HepG2 (cell line): ENCODE measurements at regions not wholly inside any gene's neighbourhood (a gene's known extent, or its start where the extent isn't known, plus 50 kb on each side); places are given as distances from the start of the nearest gene placed in this dataset.

Experiments used
- ATAC-seq: fragments of 200-7000 bp; cut with Tn5 transposase; 3 replicates; pipeline ENCODE4 v1.9.1; 2020; ENCODE audit warnings: mild to moderate bottlenecking, moderate library complexity
- BruUV-seq: library from RNA; stranded (reverse); fragments of 400-500 nt; replicated peaks from 2 replicates; lab custom pipeline; 2021; lab: Mats Ljungman, UMichigan
- CTCF ChIA-PET: fragments of 300-600 bp; formaldehyde crosslinking; extraction: SDS; loops from one replicate; lab custom pipeline; 2021; ENCODE audit warnings: low total read pairs, inconsistent platforms, low intra/inter-chr PET ratio; lab: Yijun Ruan, JAX
- POLR2A ChIA-PET: fragments of 350-600 bp; sonication (Branson Sonifier 250); formaldehyde crosslinking; loops from one replicate; lab custom pipeline; 2020; ENCODE audit warnings: antibody characterized with exemption, inconsistent platforms; lab: Yijun Ruan, JAX
- DNase-seq: peaks from one replicate; pipeline ENCODE4 v3.0.0-alpha.2; 2015; ENCODE audit warnings: low spot score
- FAIRE-seq: peaks from 3 replicates; lab custom pipeline; 2011; peaks lifted over from hg19 to GRCh38; lab: Jason Lieb, UNC
- H2AFZ ChIP-seq: one replicate; pipeline ENCODE4 v1.6.1; 2011; ENCODE audit warnings: low read length, inconsistent platforms
- H3K27ac ChIP-seq: fragments of 300-600 bp; 3 replicates; pipeline ENCODE4 v1.8.0; 2011; ENCODE audit warnings: mixed run types, mild to moderate bottlenecking, mixed read lengths, low read length, inconsistent platforms; ENCODE audit not compliant: insufficient read depth; ENCODE audit errors: extremely low read length
- H3K27me3 ChIP-seq, 2 experiments: fragments of 200-600 bp in 1 of 2; 2 replicates in 1 of 2; 3 replicates in 1 of 2; pipeline versions ENCODE4 v1.6.0 to v1.8.0; 2011; ENCODE audit warnings: low read length in 2 of 2, mild to moderate bottlenecking in 2 of 2, moderate library complexity in 2 of 2, inconsistent platforms in 1 of 2; ENCODE audit not compliant: insufficient read depth in 2 of 2, control insufficient read depth in 1 of 2
- H3K36me3 ChIP-seq, 2 experiments: fragments of 200-600 bp in 1 of 2; replicated peaks in 1 of 2; 2 replicates in 1 of 2; 3 replicates in 1 of 2; pipeline versions ENCODE4 v1.5.1 to v1.8.0; 2011; ENCODE audit warnings: low read length in 2 of 2, inconsistent platforms in 1 of 2; ENCODE audit not compliant: insufficient read depth in 2 of 2, control insufficient read depth in 1 of 2
- H3K4me1 ChIP-seq: 2 replicates; pipeline ENCODE4 v1.5.1; 2012; ENCODE audit warnings: low read length, inconsistent platforms; ENCODE audit not compliant: insufficient read depth
- H3K4me2 ChIP-seq: 2 replicates; pipeline ENCODE4 v1.6.0; 2011; ENCODE audit warnings: low read depth, low read length, inconsistent platforms
- H3K4me3 ChIP-seq, 3 experiments: fragments of 200-600 bp in 1 of 3; sonication (generic), shearing (Covaris generic) in 1 of 3; replicated peaks in 1 of 3; 2 replicates each; pipeline ENCODE4 v1.5.1; 2011 to 2016; ENCODE audit warnings: low read length in 3 of 3, inconsistent platforms in 2 of 3, low read depth in 2 of 3, mild to moderate bottlenecking in 2 of 3, control low read depth in 1 of 3, mixed read lengths in 1 of 3; ENCODE audit not compliant: insufficient read depth in 1 of 3
- H3K79me2 ChIP-seq: one replicate; pipeline ENCODE4 v1.6.1; 2011; ENCODE audit warnings: low read length, inconsistent platforms; ENCODE audit not compliant: insufficient read depth
- H3K9ac ChIP-seq: 2 replicates; pipeline ENCODE4 v1.6.0; 2011; ENCODE audit warnings: mild to moderate bottlenecking, low read depth, low read length, inconsistent platforms; ENCODE audit not compliant: insufficient read depth
- H3K9me3 ChIP-seq: 2 replicates; pipeline ENCODE4 v1.5.1; 2012; ENCODE audit warnings: mild to moderate bottlenecking, low read length
- H4K20me1 ChIP-seq: 2 replicates; pipeline ENCODE4 v1.6.0; 2011; ENCODE audit warnings: inconsistent platforms, mild to moderate bottlenecking, low read length, moderate library complexity; ENCODE audit not compliant: insufficient read depth
- CEBPG ChIP-seq: IDR thresholded peaks from 2 replicates; pipeline ENCODE4 v1.6.1; 2016
- ELF4 ChIP-seq: sonication (generic); formaldehyde crosslinking; IDR thresholded peaks from 2 replicates; pipeline ENCODE4 v1.5.0; 2020; ENCODE audit warnings: missing genetic modification reagents, mild to moderate bottlenecking, moderate library complexity, borderline replicate concordance
- JUNB ChIP-seq: sonication (generic); formaldehyde crosslinking; IDR thresholded peaks from 2 replicates; pipeline ENCODE4 v1.8.0; 2022; ENCODE audit warnings: missing genetic modification reagents, mild to moderate bottlenecking, borderline replicate concordance
- MIER2 ChIP-seq: IDR thresholded peaks from 2 replicates; pipeline ENCODE4 v1.6.1; 2016; ENCODE audit warnings: missing biosample characterization, missing genetic modification reagents
- MLLT10 ChIP-seq: sonication (generic); formaldehyde crosslinking; IDR thresholded peaks from 2 replicates; pipeline ENCODE4 v1.4.0; 2020; ENCODE audit warnings: missing genetic modification reagents
- MTA1 ChIP-seq: sonication (generic); formaldehyde crosslinking; IDR thresholded peaks from 2 replicates; pipeline ENCODE4 v1.4.0; 2020; ENCODE audit warnings: missing genetic modification reagents, mild to moderate bottlenecking, borderline replicate concordance
- NFKB2 ChIP-seq: sonication (generic); formaldehyde crosslinking; IDR thresholded peaks from 2 replicates; pipeline ENCODE4 v1.4.0; 2020; ENCODE audit warnings: missing genetic modification reagents, borderline replicate concordance
- NR2F1 ChIP-seq, 2 experiments: fragments of 450-650 bp in 1 of 2; formaldehyde crosslinking in 1 of 2; IDR thresholded peaks; 2 replicates each; pipeline versions ENCODE4 v1.5.0 to v1.6.1; 2016 to 2020; ENCODE audit warnings: mild to moderate bottlenecking in 1 of 2, missing compliant biosample characterization in 1 of 2, missing genetic modification reagents in 1 of 2, moderate library complexity in 1 of 2
- RERE ChIP-seq: IDR thresholded peaks from 2 replicates; pipeline ENCODE4 v1.6.1; 2016; ENCODE audit warnings: low read depth, missing genetic modification reagents, missing compliant biosample characterization
- ZBTB2 ChIP-seq: sonication (generic); formaldehyde crosslinking; IDR thresholded peaks from 2 replicates; pipeline ENCODE4 v1.8.0; 2022; ENCODE audit warnings: low read depth, missing genetic modification reagents
- ZNF17 ChIP-seq: sonication (generic); formaldehyde crosslinking; IDR thresholded peaks from 2 replicates; pipeline ENCODE4 v1.5.0; 2020; ENCODE audit warnings: mild to moderate bottlenecking, missing genetic modification reagents
- ZNF225 ChIP-seq: sonication (generic); formaldehyde crosslinking; IDR thresholded peaks from 2 replicates; pipeline ENCODE4 v1.4.0; 2020; ENCODE audit warnings: mild to moderate bottlenecking, missing genetic modification reagents
- ZNF414 ChIP-seq: sonication (generic); formaldehyde crosslinking; IDR thresholded peaks from 2 replicates; pipeline ENCODE4 v1.5.0; 2020; ENCODE audit warnings: missing genetic modification reagents
- ZNF75D ChIP-seq: sonication (generic); formaldehyde crosslinking; IDR thresholded peaks from 2 replicates; pipeline ENCODE4 v1.8.1; 2023; ENCODE audit warnings: missing genetic modification reagents, mild to moderate bottlenecking, borderline replicate concordance
- ZSCAN20 ChIP-seq: sonication (generic); formaldehyde crosslinking; IDR thresholded peaks from 2 replicates; pipeline ENCODE4 v1.4.0; 2020; ENCODE audit warnings: missing genetic modification reagents, mild to moderate bottlenecking, borderline replicate concordance
- WGBS: methylation state at CpG from one replicate; pipeline ENCODE4 v1.1.6; 2017; ENCODE audit warnings: low lambda C conversion rate; 5-methylcytosine and 5-hydroxymethylcytosine counted together
- in situ Hi-C: cut with HindIII; loops from 2 replicates; pipeline ENCODE4 v1.10.0; 2017; ENCODE audit warnings: low pct_unique_long_range_greater_than_20kb; ENCODE audit not compliant: extremely low pct_ligation_motif_present
- intact Hi-C: fragments of 100-400 bp; cut with micrococcal nuclease; formaldehyde crosslinking; loops from one replicate; pipeline ENCODE4 v1.10.0; 2022; ENCODE audit not compliant: unreplicated experiment

GRCh38 chr4:170775851-170776250, 686.1 kb upstream of the AADAT start:
- no peaks in the 10 kb centered on the region for H3K36me3 ChIP-seq
- no peak overlapping the region for H3K27ac ChIP-seq
- no CpG with 5 or more reads among the region's 4 CpGs for WGBS
- no peaks in the 10 kb centered on the region for H4K20me1 ChIP-seq
- ATAC-seq (no peak), DNase-seq (no peak), FAIRE-seq (no peak)
- no peak overlapping the region for H3K4me3 ChIP-seq
- H3K4me1 ChIP-seq: no peaks in the 10 kb centered on the region
- in situ Hi-C loops: no loop called here
- no peaks in the 10 kb centered on the region for H3K9me3 ChIP-seq
- POLR2A ChIA-PET: no interaction called here
- TF ChIP-seq NFKB2 (CRISPR knock-in tag) (no peak), RERE (CRISPR knock-in tag) (no peak), ZNF225 (CRISPR knock-in tag) (no peak), ZNF75D (CRISPR knock-in tag) (no peak), ZBTB2 (CRISPR knock-in tag) (no peak), ZNF414 (CRISPR knock-in tag) (no peak), ZNF17 (CRISPR knock-in tag) (no peak), MIER2 (CRISPR knock-in tag) (no peak), JUNB (no peak), NR2F1 (CRISPR knock-in tag; IDR thresholded peaks at IDR 0.05) (no peak), ZSCAN20 (no peak), CEBPG (CRISPR knock-in tag) (no peak), ELF4 (CRISPR knock-in tag) (no peak), MLLT10 (CRISPR knock-in tag) (no peak), MTA1 (CRISPR knock-in tag) (no peak)
- TF ChIP-seq, all 625 proteins: peak for 0
- no TSS peak for BruUV-seq
- H3K9ac ChIP-seq: no peak overlapping the region
- H3K4me2 ChIP-seq: no peak overlapping the region
- H2AFZ ChIP-seq: no peak overlapping the region
- CTCF ChIA-PET: no interaction called here
- no peaks in the 10 kb centered on the region; a peak in 1 of 5 replicates for H3K27me3 ChIP-seq
- H3K79me2 ChIP-seq: no peaks in the 10 kb centered on the region
- intact Hi-C loops: loop anchor here (5.0 kb wide), 1 partner anchor 779 kb away; no protein-coding TSS in a partner anchor
